Ovary (tissue), 7 donors: ENCODE measurements at regions not wholly inside any gene's neighbourhood (a gene's known extent, or its start where the extent isn't known, plus 50 kb on each side); places are given as distances from the start of the nearest gene placed in this dataset.

Source experiments
- DNase-seq, 5 donors: peaks; one replicate each; pipeline ENCODE4 v3.0.0-alpha.2; 2019 to 2020
- H3K27ac ChIP-seq, 2 donors: fragments of 200-600 bp; one replicate each; pipeline versions ENCODE4 v1.5.1 to v1.8.0; 2019 to 2022
- H3K27me3 ChIP-seq: fragments of 200-600 bp; one replicate; pipeline ENCODE4 v1.8.0; 2022
- H3K36me3 ChIP-seq: fragments of 200-600 bp; sonication (generic); one replicate; pipeline ENCODE4 v1.5.1; 2019
- H3K4me1 ChIP-seq: one replicate; pipeline ENCODE4 v1.8.1; 2013; ENCODE audit warnings: mild to moderate bottlenecking, moderate library complexity; ENCODE audit not compliant: insufficient read depth
- H3K4me3 ChIP-seq: fragments of 200-600 bp; sonication (generic); one replicate; pipeline ENCODE4 v1.5.1; 2017
- H3K9me3 ChIP-seq, 2 donors: fragments of 200-600 bp in 1 of 2; sonication (generic) in 1 of 2; one replicate each; pipeline versions ENCODE4 v1.5.1 to v1.8.1; 2013 to 2019; ENCODE audit warnings: mild to moderate bottlenecking in 1 of 2, moderate library complexity in 1 of 2
- CTCF ChIP-seq, 3 donors: fragments of 450-650 bp in 2 of 3; fragments of 200-600 bp in 1 of 3; IDR thresholded peaks; one replicate each; pipeline versions ENCODE4 v1.5.1 to v1.8.0; 2016 to 2022; ENCODE audit warnings: antibody characterized with exemption in 3 of 3, mild to moderate bottlenecking in 1 of 3
- EP300 ChIP-seq: sonication (generic); formaldehyde crosslinking; IDR thresholded peaks from one replicate; pipeline ENCODE4 v1.6.1; 2017; ENCODE audit warnings: antibody characterized with exemption
- POLR2A ChIP-seq: fragments of 450-650 bp; IDR thresholded peaks from one replicate; pipeline ENCODE4 v1.6.1; 2017; ENCODE audit warnings: antibody characterized with exemption, mild to moderate bottlenecking, moderate library complexity
- WGBS, 3 donors: extraction: QIAGEN DNeasy Blood & Tissue Kit in 1 of 3; methylation state at CpG; one replicate each; pipeline versions ENCODE4 v1.1.5 to v1.1.7; 2013 to 2017; 5-methylcytosine and 5-hydroxymethylcytosine counted together
- intact Hi-C, 4 donors: fragments of 100-400 bp; cut with DNase I; formaldehyde crosslinking; loops; one replicate each; pipeline versions ENCODE4 v1.11.0 to v1.15.1; 2022 to 2023
- donor health status: DM: no; HTN: no; CAD: no; lungs with moderate emphysema.
- donor health status: DM: no; HTN: no; CAD: no.
- donor health status: Bipolar disorder and iron deficiency.
- donor health status: DM: no; HTN: no; CAD: no.
- donor health status: DM: yes; HTN: yes; CAD: no.

GRCh38 chr7:64098-64915 is 128.1 kb upstream of the FAM20C start:
- no peak overlapping the region for H3K4me3 ChIP-seq
- WGBS, 3 donors = 44 to 48% (median 45%) methylated on average over 6 of the region's 6 CpGs
- H3K27me3 ChIP-seq = no peaks in the 10 kb centered on the region
- no peak for TF ChIP-seq POLR2A
- peak; percentile 11 to 43 (median 39) for TF ChIP-seq CTCF (IDR thresholded peaks at IDR 0.05)
- intact Hi-C loops = no loop called here
- H3K27ac ChIP-seq = no peak overlapping the region
- H3K4me1 ChIP-seq = no peaks in the 10 kb centered on the region
- no peaks in the 10 kb centered on the region for H3K36me3 ChIP-seq
- DNase-seq = peak; percentile 66 to 78 (median 71)
- H3K9me3 ChIP-seq = no peaks in the 10 kb centered on the region

- Histone ChIP-seq H3K36me3 (no peaks in the 10 kb centered on the region), H3K27ac (no peak overlapping the region), H3K4me3 (no peak overlapping the region), H3K9me3 (no peaks in the 10 kb centered on the region), H3K27me3 (no peaks in the 10 kb centered on the region), H3K4me1 (no peaks in the 10 kb centered on the region)
- peak in 2 of 5 donors; percentile 13 to 27 for DNase-seq
- intact Hi-C loops = no loop called here
- TF ChIP-seq EP300 (no peak), POLR2A (no peak), CTCF (IDR thresholded peaks at IDR 0.05) (no peak)
- 69 to 83% (median 77%) methylated on average over 11 of the region's 11 CpGs for WGBS, 3 donors
Measured at GRCh38 chr7:64916-65341, 127.4 kb upstream of the FAM20C start.

- H3K27me3 ChIP-seq = no peaks in the 10 kb centered on the region
- no peak overlapping the region for H3K27ac ChIP-seq
- no peak overlapping the region for H3K4me3 ChIP-seq
- H3K36me3 ChIP-seq = no peaks in the 10 kb centered on the region
- WGBS, 3 donors = 81 to 91% (median 85%) methylated on average over 7 to 8 of the region's 8 CpGs
- peak in 2 of 5 donors; percentile 12 to 31 for DNase-seq
- no peaks in the 10 kb centered on the region for H3K4me1 ChIP-seq
- intact Hi-C loops = no loop called here
- TF ChIP-seq EP300 (no peak), CTCF (IDR thresholded peaks at IDR 0.05) (no peak), POLR2A (no peak)
- H3K9me3 ChIP-seq = no peaks in the 10 kb centered on the region
Measured at GRCh38 chr7:65554-65953, 126.8 kb upstream of the FAM20C start.

GRCh38 chr7:66296-66695 is 126.1 kb upstream of the FAM20C start:
- DNase-seq = peak in 2 of 5 donors; percentile 4 to 15
- Histone ChIP-seq H3K27ac (no peak overlapping the region), H3K4me1 (peaks cover 2% of the 10 kb centered on the region), H3K4me3 (no peak overlapping the region), H3K36me3 (no peaks in the 10 kb centered on the region), H3K27me3 (no peaks in the 10 kb centered on the region), H3K9me3 (no peaks in the 10 kb centered on the region)
- TF ChIP-seq CTCF (IDR thresholded peaks at IDR 0.05) (no peak), POLR2A (no peak), EP300 (no peak)
- intact Hi-C loops = no loop called here
- WGBS, 3 donors = 89 to 95% (median 89%) methylated on average over 12 of the region's 12 CpGs
